Transverse colon (tissue), 4 donors: ENCODE measurements at regions not wholly inside any gene's neighbourhood (a gene's known extent, or its start where the extent isn't known, plus 50 kb on each side); places are given as distances from the start of the nearest gene placed in this dataset.
"Not testable (repeated sequence)": the region's sequence is repeated elsewhere in the genome, so short reads cannot be mapped to it uniquely, and the experiment has no call there.

Source experiments
- DNase-seq: peaks from one replicate; pipeline ENCODE4 v3.0.0-alpha.2; 2019
- H3K27ac ChIP-seq, 4 donors: fragments of 200-600 bp; sonication (generic); 2 replicates each; pipeline ENCODE4 v1.5.1; 2016 to 2018; ENCODE audit warnings: inconsistent platforms in 4 of 4
- H3K27me3 ChIP-seq: fragments of 200-600 bp; sonication (generic); 2 replicates; pipeline ENCODE4 v1.5.1; 2017; ENCODE audit warnings: inconsistent platforms
- H3K36me3 ChIP-seq, 4 donors: fragments of 200-600 bp; sonication (generic); 2 replicates each; pipeline ENCODE4 v1.5.1; 2017 to 2019; ENCODE audit warnings: inconsistent platforms in 4 of 4
- H3K4me1 ChIP-seq, 4 donors: fragments of 200-600 bp; sonication (generic); 2 replicates each; pipeline ENCODE4 v1.5.1; 2017 to 2020; ENCODE audit warnings: inconsistent platforms in 4 of 4
- H3K4me3 ChIP-seq, 4 donors: fragments of 200-600 bp; sonication (generic); 1 replicate in 1 of 4; 2 replicates in 3 of 4; pipeline versions ENCODE4 v1.5.1 to v1.6.1; 2017 to 2019; ENCODE audit warnings: inconsistent platforms in 4 of 4
- H3K9me3 ChIP-seq, 2 donors: fragments of 200-600 bp; sonication (generic); 2 replicates each; pipeline ENCODE4 v1.5.1; 2017 to 2019; ENCODE audit warnings: inconsistent platforms in 2 of 2
- CTCF ChIP-seq, 5 experiments: fragments of 200-600 bp in 3 of 5; fragments of 450-650 bp in 2 of 5; sonication (generic) in 3 of 5; IDR thresholded peaks; 1 replicate in 2 of 5; 2 replicates in 3 of 5; pipeline ENCODE4 v1.5.1; 2016 to 2017; ENCODE audit warnings: antibody characterized with exemption in 5 of 5, inconsistent platforms in 3 of 5, mild to moderate bottlenecking in 2 of 5, moderate library complexity in 1 of 5
- EP300 ChIP-seq: sonication (generic); formaldehyde crosslinking; IDR thresholded peaks from one replicate; pipeline ENCODE4 v1.6.1; 2017; ENCODE audit warnings: antibody characterized with exemption, low read depth
- POLR2A ChIP-seq: fragments of 450-650 bp; IDR thresholded peaks from one replicate; pipeline ENCODE4 v1.6.1; 2016; ENCODE audit warnings: antibody characterized with exemption, mild to moderate bottlenecking, moderate library complexity
- POLR2AphosphoS5 ChIP-seq, 3 donors: sonication (generic); formaldehyde crosslinking; IDR thresholded peaks; one replicate each; pipeline ENCODE4 v1.6.1; 2016; ENCODE audit warnings: antibody characterized with exemption in 3 of 3
- WGBS, 2 donors: methylation state at CpG; one replicate each; pipeline ENCODE4 v1.1.5; 2018; ENCODE audit warnings: low coverage in 1 of 2; 5-methylcytosine and 5-hydroxymethylcytosine counted together
- in situ Hi-C, 4 donors: fragments of 200-750 bp; cut with MboI; loops; one replicate each; pipeline versions ENCODE4 v1.15.0 to v1.15.1; 2017; ENCODE audit warnings: low sequenced_read_pairs in 3 of 4, low pct_ligation_motif_present in 1 of 4, low pct_unique_long_range_greater_than_20kb in 1 of 4
- intact Hi-C: fragments of 100-400 bp; cut with DNase I; formaldehyde crosslinking; loops from one replicate; pipeline ENCODE4 v1.15.1; 2023; ENCODE audit warnings: low total_unique reads

- no peaks in the 10 kb centered on the region for H3K36me3 ChIP-seq
- no peaks in the 10 kb centered on the region for H3K4me1 ChIP-seq
- no peak for DNase-seq
- H3K27ac ChIP-seq = no peak overlapping the region
- intact Hi-C loops (no loop called here), in situ Hi-C loops (no loop called here)
- TF ChIP-seq POLR2AphosphoS5 (IDR thresholded peaks at IDR 0.05) (no peak), CTCF (IDR thresholded peaks at IDR 0.05) (no peak), EP300 (no peak), POLR2A (no peak)
- no peaks in the 10 kb centered on the region for H3K27me3 ChIP-seq
- 64% methylated on average over 3 of the region's 3 CpGs for WGBS, 2 donors
- no peaks in the 10 kb centered on the region for H3K9me3 ChIP-seq
- no peak overlapping the region for H3K4me3 ChIP-seq
These were observed 73.1 kb upstream of the PDE1A start for GRCh38 chr2:182499706-182500470.

- 84 to 89% methylated on average over 2 of the region's 2 CpGs for WGBS, 2 donors
- in situ Hi-C loops = no loop called here
- intact Hi-C loops = no loop called here
These were observed 77.0 kb upstream of the PDE1A start for GRCh38 chr2:182503886-182504285.

GRCh38 chr2:182504903-182505302, 78.1 kb upstream of the PDE1A start:
- in situ Hi-C loops = no loop called here
- 75 to 76% methylated on average over 2 of the region's 2 CpGs for WGBS, 2 donors
- no peak for TF ChIP-seq POLR2A
- TF ChIP-seq CTCF (IDR thresholded peaks at IDR 0.05) = no peak
- TF ChIP-seq POLR2AphosphoS5 (IDR thresholded peaks at IDR 0.05) = no peak
- TF ChIP-seq EP300 = no peak
- H3K9me3 ChIP-seq = no peaks in the 10 kb centered on the region
- no peaks in the 10 kb centered on the region for H3K36me3 ChIP-seq
- DNase-seq = no peak
- no peak overlapping the region for H3K4me3 ChIP-seq
- intact Hi-C loops = no loop called here
- H3K27ac ChIP-seq = no peak overlapping the region
- no peaks in the 10 kb centered on the region for H3K4me1 ChIP-seq
- no peaks in the 10 kb centered on the region for H3K27me3 ChIP-seq

More at GRCh38 chr2:182503886-182504285, 77.0 kb upstream of the PDE1A start:
- Histone ChIP-seq H3K4me3 (no peak overlapping the region), H3K9me3 (no peaks in the 10 kb centered on the region), H3K27me3 (no peaks in the 10 kb centered on the region), H3K36me3 (no peaks in the 10 kb centered on the region), H3K27ac (no peak overlapping the region), H3K4me1 (no peaks in the 10 kb centered on the region)
- TF ChIP-seq CTCF (IDR thresholded peaks at IDR 0.05) = no peak
- no peak for TF ChIP-seq POLR2AphosphoS5 (IDR thresholded peaks at IDR 0.05)
- no peak for TF ChIP-seq POLR2A
- no peak for TF ChIP-seq EP300
- no peak for DNase-seq

- H3K27ac ChIP-seq = no peak overlapping the region
- in situ Hi-C loops = no loop called here
- DNase-seq = no peak
- H3K4me1 ChIP-seq = no peaks in the 10 kb centered on the region
- no peaks in the 10 kb centered on the region for H3K36me3 ChIP-seq
- no peak overlapping the region for H3K4me3 ChIP-seq
- no peak for TF ChIP-seq POLR2AphosphoS5 (IDR thresholded peaks at IDR 0.05)
- intact Hi-C loops = no loop called here
- H3K9me3 ChIP-seq = no peaks in the 10 kb centered on the region
- H3K27me3 ChIP-seq = no peaks in the 10 kb centered on the region
These were observed 79.8 kb upstream of the PDE1A start for GRCh38 chr2:182506606-182507005.

GRCh38 chr2:182508583-182508982, 81.7 kb upstream of the PDE1A start:
- in situ Hi-C loops, intact Hi-C loops, H3K4me3 ChIP-seq, H3K9me3 ChIP-seq, H3K27ac ChIP-seq, H3K27me3 ChIP-seq, H3K36me3 ChIP-seq, H3K4me1 ChIP-seq, DNase-seq: not testable (repeated sequence)
- WGBS, 2 donors = 92 to 94% methylated on average over 1 to 4 of the region's 4 CpGs
